Vagina (tissue), 2 donors: ENCODE measurements at regions not wholly inside any gene's neighbourhood (a gene's known extent, or its start where the extent isn't known, plus 50 kb on each side); places are given as distances from the start of the nearest gene placed in this dataset.

ENCODE experiments used
- DNase-seq, 2 donors: peaks; one replicate each; pipeline ENCODE4 v3.0.0-alpha.2; 2017; ENCODE audit errors: extremely low spot score in 2 of 2
- H3K27ac ChIP-seq: fragments of 200-600 bp; sonication (generic); one replicate; pipeline ENCODE4 v1.5.1; 2019
- H3K27me3 ChIP-seq: fragments of 200-600 bp; sonication (generic); one replicate; pipeline ENCODE4 v1.5.1; 2019
- H3K36me3 ChIP-seq, 2 donors: fragments of 200-600 bp; sonication (generic); one replicate each; pipeline ENCODE4 v1.5.1; 2017 to 2019
- H3K4me1 ChIP-seq: fragments of 200-600 bp; sonication (generic); one replicate; pipeline ENCODE4 v1.5.1; 2019
- H3K4me3 ChIP-seq, 2 donors: fragments of 200-600 bp; sonication (generic); 1 replicate in 1 of 2; 2 replicates in 1 of 2; pipeline ENCODE4 v1.5.1; 2016 to 2019
- H3K9me3 ChIP-seq: fragments of 200-600 bp; sonication (generic); one replicate; pipeline ENCODE4 v1.5.1; 2019
- POLR2A ChIP-seq, 2 donors: fragments of 450-650 bp; IDR thresholded peaks; one replicate each; pipeline ENCODE4 v1.6.1; 2017; ENCODE audit warnings: antibody characterized with exemption in 2 of 2, mild to moderate bottlenecking in 2 of 2, moderate library complexity in 2 of 2
- POLR2AphosphoS5 ChIP-seq, 2 donors: sonication (generic); formaldehyde crosslinking; IDR thresholded peaks; one replicate each; pipeline ENCODE4 v1.9.0; 2017; ENCODE audit warnings: antibody characterized with exemption in 2 of 2, mild to moderate bottlenecking in 2 of 2, low read depth in 1 of 2; ENCODE audit not compliant: insufficient read depth in 1 of 2
- intact Hi-C: fragments of 100-400 bp; cut with DNase I; formaldehyde crosslinking; loops from one replicate; pipeline ENCODE4 v1.15.1; 2023
- TF ChIP-seq, protein P1 (sequence below), 3 experiments: fragments of 450-650 bp in 2 of 3; fragments of 200-600 bp in 1 of 3; sonication (generic) in 1 of 3; IDR thresholded peaks; one replicate each; pipeline ENCODE4 v1.5.1; 2017 to 2019; ENCODE audit warnings: antibody characterized with exemption in 3 of 3, mild to moderate bottlenecking in 2 of 3, moderate library complexity in 2 of 3

DNA sequence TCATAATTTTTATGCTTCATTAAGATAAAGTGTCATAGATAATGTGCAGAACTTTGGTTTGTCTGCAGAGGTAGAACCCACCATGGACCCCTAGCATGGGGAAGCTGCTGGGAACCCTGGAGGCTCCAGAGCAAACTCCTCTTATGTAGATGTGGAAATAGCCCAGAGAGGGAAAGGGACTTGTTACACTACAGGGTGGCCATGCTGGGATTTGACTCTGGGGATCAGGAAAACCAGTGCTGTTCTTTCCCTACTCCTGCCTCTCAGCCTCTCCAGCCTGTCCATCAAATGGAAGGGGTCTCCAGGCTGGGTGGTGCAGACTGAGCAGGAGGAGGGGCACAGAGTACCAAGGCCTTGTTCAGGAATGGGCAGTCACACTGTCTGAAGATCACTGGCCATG, 54.2 kb downstream of the MSX1 start:
- Histone ChIP-seq H3K4me3 (no peak overlapping the region), H3K36me3 (no peaks in the 10 kb centered on the region), H3K9me3 (no peaks in the 10 kb centered on the region), H3K27ac (no peak overlapping the region), H3K27me3 (no peaks in the 10 kb centered on the region), H3K4me1 (no peaks in the 10 kb centered on the region)
- TF ChIP-seq POLR2AphosphoS5 (IDR thresholded peaks at IDR 0.05; ENCODE audit: insufficient read depth in 1 of 2, low read depth in 1 of 2) (no peak), POLR2A (IDR thresholded peaks at IDR 0.05) (no peak)
- TF ChIP-seq, protein P1, sequence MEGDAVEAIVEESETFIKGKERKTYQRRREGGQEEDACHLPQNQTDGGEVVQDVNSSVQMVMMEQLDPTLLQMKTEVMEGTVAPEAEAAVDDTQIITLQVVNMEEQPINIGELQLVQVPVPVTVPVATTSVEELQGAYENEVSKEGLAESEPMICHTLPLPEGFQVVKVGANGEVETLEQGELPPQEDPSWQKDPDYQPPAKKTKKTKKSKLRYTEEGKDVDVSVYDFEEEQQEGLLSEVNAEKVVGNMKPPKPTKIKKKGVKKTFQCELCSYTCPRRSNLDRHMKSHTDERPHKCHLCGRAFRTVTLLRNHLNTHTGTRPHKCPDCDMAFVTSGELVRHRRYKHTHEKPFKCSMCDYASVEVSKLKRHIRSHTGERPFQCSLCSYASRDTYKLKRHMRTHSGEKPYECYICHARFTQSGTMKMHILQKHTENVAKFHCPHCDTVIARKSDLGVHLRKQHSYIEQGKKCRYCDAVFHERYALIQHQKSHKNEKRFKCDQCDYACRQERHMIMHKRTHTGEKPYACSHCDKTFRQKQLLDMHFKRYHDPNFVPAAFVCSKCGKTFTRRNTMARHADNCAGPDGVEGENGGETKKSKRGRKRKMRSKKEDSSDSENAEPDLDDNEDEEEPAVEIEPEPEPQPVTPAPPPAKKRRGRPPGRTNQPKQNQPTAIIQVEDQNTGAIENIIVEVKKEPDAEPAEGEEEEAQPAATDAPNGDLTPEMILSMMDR (IDR thresholded peaks at IDR 0.05), result no peak
- intact Hi-C loops, result no loop called here
- peak; percentile 81 to 84 for DNase-seq

DNA sequence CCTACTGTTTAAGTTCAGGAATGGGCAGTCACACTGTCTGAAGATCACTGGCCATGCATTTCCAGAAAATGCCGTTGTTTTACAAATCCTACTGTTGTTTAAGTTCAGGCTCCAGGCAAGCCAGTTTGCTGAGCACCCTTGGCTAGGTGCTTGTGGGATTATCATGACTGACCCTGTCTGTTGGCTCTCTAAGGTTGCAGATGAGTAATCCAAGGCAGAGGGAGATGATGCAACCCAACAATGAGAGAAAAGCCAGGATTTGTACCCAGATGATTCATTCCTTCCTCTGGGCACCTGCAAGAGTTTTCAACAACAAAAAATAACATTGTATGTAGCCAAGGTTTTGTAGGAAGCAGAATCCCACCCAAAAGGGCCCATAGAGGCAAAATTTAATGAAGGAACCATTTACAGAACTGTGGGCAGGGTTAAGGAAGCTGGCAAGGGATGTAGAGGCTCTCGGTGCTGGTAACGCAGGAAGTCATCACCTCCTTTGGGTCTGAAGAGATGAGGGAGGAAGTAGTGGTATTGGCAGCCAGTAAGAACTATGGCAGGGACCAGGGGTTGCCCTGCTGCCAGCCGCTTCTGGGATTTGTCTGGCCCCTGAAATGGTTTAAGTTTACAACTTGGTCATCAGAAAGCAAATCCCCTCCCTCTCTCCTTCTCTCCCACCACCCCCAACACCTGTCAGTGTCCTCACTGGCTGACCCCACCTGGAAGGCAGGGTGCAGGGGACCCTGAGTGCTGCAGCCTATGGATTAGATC, 54.8 kb downstream of the MSX1 start:
- DNase-seq, result peak; percentile 67 to 76
- H3K27ac ChIP-seq, result no peak overlapping the region
- TF ChIP-seq, protein P1 (IDR thresholded peaks at IDR 0.05), result no peak
- no peak for TF ChIP-seq POLR2AphosphoS5 (IDR thresholded peaks at IDR 0.05; ENCODE audit: insufficient read depth in 1 of 2, low read depth in 1 of 2)
- TF ChIP-seq POLR2A (IDR thresholded peaks at IDR 0.05), result no peak
- no peaks in the 10 kb centered on the region for H3K9me3 ChIP-seq
- H3K4me1 ChIP-seq, result no peaks in the 10 kb centered on the region
- no peaks in the 10 kb centered on the region for H3K27me3 ChIP-seq
- intact Hi-C loops, result no loop called here
- H3K36me3 ChIP-seq, result no peaks in the 10 kb centered on the region
- no peak overlapping the region for H3K4me3 ChIP-seq

DNA sequence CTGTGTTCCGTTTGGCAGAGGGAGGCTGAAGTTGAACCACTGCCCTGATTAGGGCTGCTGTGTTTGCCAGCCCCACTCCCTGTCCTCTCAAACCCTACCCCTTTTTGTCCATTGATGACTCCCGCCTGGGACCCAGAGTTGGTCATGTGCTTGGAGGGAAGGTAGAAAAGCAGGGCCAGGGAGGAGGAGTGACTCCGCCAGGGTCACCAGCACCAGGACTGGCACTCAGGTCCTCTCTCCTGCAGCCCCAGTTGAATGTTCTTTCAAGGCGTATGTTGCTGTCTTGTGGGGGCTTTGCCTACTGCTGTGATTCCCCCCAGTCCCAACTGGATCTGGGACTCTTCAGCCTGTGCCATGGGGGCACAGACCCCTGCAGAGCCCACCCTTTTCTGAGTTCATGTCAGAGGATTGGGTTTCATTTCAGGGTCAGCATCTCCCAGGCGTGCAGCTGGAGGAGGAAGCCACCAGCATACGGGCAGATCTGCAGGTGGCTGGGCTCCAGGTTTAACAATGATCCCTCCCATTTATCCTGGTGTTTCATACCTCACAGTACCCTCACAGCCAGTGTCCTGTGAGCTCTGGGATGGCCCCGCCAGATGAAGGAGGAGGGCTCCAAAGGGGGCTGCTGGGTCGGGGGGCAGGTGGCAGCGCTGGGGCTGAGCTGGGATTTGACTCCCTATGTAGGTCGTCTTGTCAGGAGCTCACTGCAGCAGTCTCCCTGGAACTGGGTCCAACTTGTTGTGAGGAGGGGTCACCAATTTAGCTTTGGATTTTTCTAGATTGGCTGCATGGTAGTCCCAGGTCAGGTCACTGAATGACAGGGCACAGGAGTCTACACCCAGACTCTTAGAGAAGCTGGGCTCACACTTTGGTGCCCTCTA, 55.7 kb downstream of the MSX1 start:
- TF ChIP-seq POLR2AphosphoS5 (IDR thresholded peaks at IDR 0.05; ENCODE audit: insufficient read depth in 1 of 2, low read depth in 1 of 2), result no peak
- TF ChIP-seq, protein P1 (IDR thresholded peaks at IDR 0.05), result no peak
- no peak for TF ChIP-seq POLR2A (IDR thresholded peaks at IDR 0.05)
- intact Hi-C loops, result no loop called here
- no peaks in the 10 kb centered on the region for H3K27me3 ChIP-seq
- H3K4me1 ChIP-seq, result no peaks in the 10 kb centered on the region
- H3K4me3 ChIP-seq, result no peak overlapping the region
- H3K9me3 ChIP-seq, result no peaks in the 10 kb centered on the region
- DNase-seq, result peak; percentile 78 to 95
- no peak overlapping the region for H3K27ac ChIP-seq
- no peaks in the 10 kb centered on the region for H3K36me3 ChIP-seq

DNA sequence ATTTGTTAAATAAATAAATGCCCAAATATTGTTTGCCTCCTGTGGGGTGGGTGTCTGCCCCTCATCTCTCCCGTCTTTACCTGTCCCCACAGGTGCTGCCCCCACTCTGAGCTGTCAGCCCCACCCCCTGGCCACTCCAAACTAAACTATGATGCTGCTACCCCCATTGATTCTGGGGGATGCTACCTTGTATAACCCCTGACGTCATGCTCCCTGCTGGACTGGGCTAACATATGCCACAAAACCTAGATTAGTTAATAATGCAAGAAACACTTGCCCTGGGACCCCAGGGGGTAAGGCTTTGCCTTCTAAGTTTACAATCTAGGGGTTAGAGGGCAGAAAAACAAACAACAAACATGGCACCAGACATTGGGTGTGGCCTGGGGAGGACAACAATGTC, 58.6 kb downstream of the MSX1 start:
- Histone ChIP-seq H3K4me1 (no peaks in the 10 kb centered on the region), H3K27me3 (no peaks in the 10 kb centered on the region), H3K36me3 (no peaks in the 10 kb centered on the region), H3K27ac (no peak overlapping the region), H3K4me3 (no peak overlapping the region), H3K9me3 (no peaks in the 10 kb centered on the region)
- no peak for TF ChIP-seq POLR2A (IDR thresholded peaks at IDR 0.05)
- no peak for TF ChIP-seq POLR2AphosphoS5 (IDR thresholded peaks at IDR 0.05; ENCODE audit: insufficient read depth in 1 of 2, low read depth in 1 of 2)
- TF ChIP-seq, protein P1 (IDR thresholded peaks at IDR 0.05), result no peak
- intact Hi-C loops, result no loop called here
- DNase-seq, result peak in 1 of 2 donors; percentile 52
